SK-N-MC (cell line): ENCODE measurements at regions not wholly inside any gene's neighbourhood (a gene's known extent, or its start where the extent isn't known, plus 50 kb on each side); places are given as distances from the start of the nearest gene placed in this dataset.

ENCODE experiments used
- EZH2 ChIP-seq: fragments of 200-600 bp; sonication (generic); IDR thresholded peaks from one replicate; pipeline ENCODE4 v1.6.1; 2017; ENCODE audit warnings: antibody characterized with exemption
- FOXP2 ChIP-seq: optimal IDR thresholded peaks from 2 replicates; pipeline ENCODE3; 2011; ENCODE audit warnings: mild to moderate bottlenecking, moderate library complexity; ENCODE audit not compliant: insufficient read depth; ENCODE audit errors: extremely low read length, control extremely low read depth
- POLR2AphosphoS5 ChIP-seq: IDR thresholded peaks from 2 replicates; pipeline ENCODE4 v1.6.1; 2012; ENCODE audit warnings: mild to moderate bottlenecking, low read depth, low read length, borderline replicate concordance

DNA sequence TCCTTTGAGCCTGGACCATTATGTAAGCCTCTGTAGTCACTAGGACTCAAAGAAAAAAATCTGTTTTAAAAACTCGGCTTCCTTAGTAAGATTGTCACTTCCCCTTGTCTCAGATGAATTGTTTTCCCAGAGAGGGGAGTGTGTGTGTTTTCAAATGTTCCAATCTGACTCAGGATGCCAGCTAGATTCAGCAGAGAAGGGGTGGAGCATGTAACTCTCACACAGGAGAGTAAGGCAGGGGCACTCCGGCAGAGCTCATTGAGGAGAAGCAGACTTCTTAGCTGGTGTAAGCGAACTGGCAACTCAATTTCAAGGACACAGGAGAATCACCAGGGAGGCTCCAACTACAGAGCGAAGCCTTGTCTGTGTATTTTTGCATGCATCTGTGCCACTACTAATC lies 623.2 kb downstream of the LMO4 start:
- no peak for TF ChIP-seq EZH2
- no peak for TF ChIP-seq POLR2AphosphoS5
- TF ChIP-seq FOXP2: no peak
